MM.1S (cell line): ENCODE measurements at regions not wholly inside any gene's neighbourhood (a gene's known extent, or its start where the extent isn't known, plus 50 kb on each side); places are given as distances from the start of the nearest gene placed in this dataset.

Experiments used
- DNase-seq: peaks from one replicate; pipeline ENCODE4 v3.0.0-alpha.2; 2015
- H2AFZ ChIP-seq: fragments of 300-600 bp; sonication (generic); 2 replicates; pipeline ENCODE4 v1.6.0; 2016; ENCODE audit warnings: antibody characterized with exemption, low read length
- H3F3A ChIP-seq: fragments of 300-600 bp; sonication (generic); 2 replicates; pipeline ENCODE4 v1.6.1; 2016; ENCODE audit warnings: mild to moderate bottlenecking, antibody characterized with exemption, low read length, moderate library complexity, mixed read lengths; ENCODE audit not compliant: insufficient read depth
- H3K27ac ChIP-seq: fragments of 300-600 bp; sonication (generic); 2 replicates; pipeline ENCODE4 v1.5.1; 2016; ENCODE audit warnings: mild to moderate bottlenecking, low read length
- H3K27me3 ChIP-seq: fragments of 300-600 bp; sonication (generic); replicated peaks from 2 replicates; pipeline ENCODE4 v1.6.0; 2016; ENCODE audit warnings: low read length; ENCODE audit not compliant: insufficient read depth
- H3K36me3 ChIP-seq: fragments of 300-600 bp; sonication (generic); replicated peaks from 2 replicates; pipeline ENCODE4 v1.6.1; 2016; ENCODE audit warnings: mild to moderate bottlenecking, low read length, mixed read lengths; ENCODE audit not compliant: insufficient read depth
- H3K4me1 ChIP-seq: fragments of 300-600 bp; sonication (generic); 2 replicates; pipeline ENCODE4 v1.6.1; 2016; ENCODE audit warnings: low read length, mixed read lengths
- H3K4me2 ChIP-seq: fragments of 300-600 bp; sonication (generic); 2 replicates; pipeline ENCODE4 v1.6.0; 2016; ENCODE audit warnings: low read depth, low read length
- H3K4me3 ChIP-seq: fragments of 300-600 bp; sonication (generic); 2 replicates; pipeline ENCODE4 v1.5.1; 2016; ENCODE audit warnings: low read length, mixed read lengths
- H3K79me2 ChIP-seq: fragments of 300-600 bp; sonication (generic); 2 replicates; pipeline ENCODE4 v1.6.1; 2016; ENCODE audit warnings: mixed run types, low read length, mixed read lengths
- H3K9ac ChIP-seq: fragments of 300-600 bp; sonication (generic); 2 replicates; pipeline ENCODE4 v1.6.1; 2016; ENCODE audit warnings: low read length, mixed read lengths
- H3K9me2 ChIP-seq: fragments of 300-600 bp; sonication (generic); replicated peaks from 2 replicates; pipeline ENCODE4 v1.6.1; 2016; ENCODE audit warnings: mild to moderate bottlenecking, low read length, mixed read lengths; ENCODE audit not compliant: insufficient read depth
- H3K9me3 ChIP-seq: fragments of 300-600 bp; sonication (generic); replicated peaks from 2 replicates; pipeline ENCODE4 v1.6.1; 2016; ENCODE audit warnings: mild to moderate bottlenecking, low read length, mixed read lengths; ENCODE audit not compliant: insufficient read depth
- H4K20me1 ChIP-seq: fragments of 300-600 bp; sonication (generic); 2 replicates; pipeline ENCODE4 v1.6.1; 2016; ENCODE audit warnings: mild to moderate bottlenecking, low read length, moderate library complexity, mixed read lengths; ENCODE audit not compliant: insufficient read depth
- CTCF ChIP-seq: fragments of 300-600 bp; sonication (generic); IDR thresholded peaks from 2 replicates; pipeline ENCODE4 v1.5.1; 2016; ENCODE audit warnings: antibody characterized with exemption, low read length, mixed read lengths
- EZH2 ChIP-seq: fragments of 300-600 bp; sonication (generic); optimal IDR thresholded peaks from 2 replicates; pipeline ENCODE3; 2017; ENCODE audit warnings: low read depth, mild to moderate bottlenecking, antibody characterized with exemption, low read length, mixed read lengths
- EZH2phosphoT487 ChIP-seq: fragments of 300-600 bp; sonication (generic); IDR thresholded peaks from 2 replicates; pipeline ENCODE4 v1.6.1; 2018; ENCODE audit warnings: antibody characterized with exemption, low read length

DNA sequence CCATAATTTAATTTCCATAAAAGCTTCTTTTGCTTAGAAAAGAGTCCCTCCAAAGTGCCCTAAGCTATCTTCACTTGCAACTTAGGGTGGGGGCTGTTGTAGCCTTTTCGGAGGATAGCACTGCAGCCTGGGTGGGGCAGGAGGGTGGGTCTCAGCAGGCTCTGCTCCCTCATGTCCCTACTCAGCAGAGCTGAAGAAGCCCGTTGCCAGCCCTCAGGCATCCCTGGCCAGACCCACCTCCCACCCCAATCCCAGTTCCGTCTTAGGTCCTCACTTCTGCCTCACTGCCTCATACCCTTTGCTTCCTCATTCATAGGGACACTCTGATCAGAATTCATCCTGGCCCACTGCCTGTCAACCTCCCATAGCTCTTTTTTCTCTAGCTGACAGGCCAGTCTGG, 99.8 kb upstream of the ZMIZ1 start:
- Histone ChIP-seq H3F3A (no peaks in the 10 kb centered on the region), H4K20me1 (no peaks in the 10 kb centered on the region), H2AFZ (no peak overlapping the region), H3K79me2 (no peaks in the 10 kb centered on the region), H3K9me2 (no peaks in the 10 kb centered on the region), H3K27ac (no peak overlapping the region), H3K4me1 (0 out of 2 replicates have a peak, but pooled peaks cover 3% of the 10 kb centered on the region), H3K4me3 (no peak overlapping the region), H3K9me3 (no peaks in the 10 kb centered on the region), H3K9ac (no peak overlapping the region), H3K4me2 (no peak overlapping the region), H3K36me3 (no peaks in the 10 kb centered on the region), H3K27me3 (no peaks in the 10 kb centered on the region)
- DNase-seq, result no peak
- TF ChIP-seq EZH2 (no peak), CTCF (no peak), EZH2phosphoT487 (no peak)

DNA sequence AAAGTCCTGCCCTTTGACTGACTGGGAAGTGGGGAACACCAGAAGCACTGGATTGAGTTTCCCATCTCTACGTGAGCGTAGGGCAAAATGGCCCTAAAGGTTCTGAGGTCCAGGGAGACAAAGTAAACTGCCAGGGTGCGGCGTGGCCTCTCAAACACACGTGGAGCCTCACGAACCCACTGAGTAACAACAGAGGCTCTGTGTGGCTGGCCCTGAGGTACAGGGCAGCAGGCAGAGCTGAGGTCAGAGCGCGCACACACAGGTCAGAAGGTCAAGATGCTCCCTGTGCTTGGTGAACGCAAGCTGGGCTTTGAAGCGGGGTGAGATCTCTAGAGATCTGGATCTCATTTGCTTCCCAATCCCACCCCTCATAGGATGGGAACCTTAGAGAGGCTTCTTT, 99.0 kb upstream of the ZMIZ1 start:
- peaks cover 8% of the 10 kb centered on the region; the same call in 1 of the 2 replicates for H3K4me1 ChIP-seq

GRCh38 chr10:78970261-78970660, 98.5 kb upstream of the ZMIZ1 start:
- DNase-seq, result no peak
- Histone ChIP-seq H3K27ac (no peak overlapping the region), H3F3A (no peaks in the 10 kb centered on the region), H3K79me2 (no peaks in the 10 kb centered on the region), H3K4me2 (no peak overlapping the region), H2AFZ (no peak overlapping the region), H3K4me3 (no peak overlapping the region), H3K9me3 (no peaks in the 10 kb centered on the region), H4K20me1 (no peaks in the 10 kb centered on the region), H3K9me2 (no peaks in the 10 kb centered on the region), H3K9ac (no peak overlapping the region), H3K36me3 (no peaks in the 10 kb centered on the region), H3K27me3 (no peaks in the 10 kb centered on the region), H3K4me1 (peaks cover 8% of the 10 kb centered on the region; the same call in 1 of the 2 replicates)
- no peak for TF ChIP-seq CTCF
- no peak for TF ChIP-seq EZH2
- TF ChIP-seq EZH2phosphoT487, result no peak

More for the DNA sequence above, 99.0 kb upstream of the ZMIZ1 start:
- Histone ChIP-seq H3K9me2 (no peaks in the 10 kb centered on the region), H3K27me3 (no peaks in the 10 kb centered on the region), H3F3A (no peaks in the 10 kb centered on the region), H3K27ac (no peak overlapping the region), H2AFZ (no peak overlapping the region), H3K4me3 (no peak overlapping the region), H3K4me2 (no peak overlapping the region), H3K9me3 (no peaks in the 10 kb centered on the region), H3K36me3 (no peaks in the 10 kb centered on the region), H3K79me2 (no peaks in the 10 kb centered on the region), H4K20me1 (no peaks in the 10 kb centered on the region), H3K9ac (no peak overlapping the region)
- DNase-seq, result no peak
- no peak for TF ChIP-seq EZH2
- no peak for TF ChIP-seq CTCF
- TF ChIP-seq EZH2phosphoT487, result no peak
